MG63 (cell line): ENCODE measurements at regions not wholly inside any gene's neighbourhood (a gene's known extent, or its start where the extent isn't known, plus 50 kb on each side); places are given as distances from the start of the nearest gene placed in this dataset.
"Not testable (repeated sequence)": the region's sequence is repeated elsewhere in the genome, so short reads cannot be mapped to it uniquely, and the experiment has no call there.

Experiments used
- DNase-seq: peaks from one replicate; pipeline ENCODE4 v3.0.0-alpha.2; 2020
- H3K27me3 ChIP-seq: fragments of 250-450 bp; sonication (Bioruptor Pico); 2 replicates; pipeline ENCODE4 v1.5.1; 2020; ENCODE audit warnings: mild to moderate bottlenecking, moderate library complexity
- H3K36me3 ChIP-seq: fragments of 250-450 bp; sonication (Bioruptor Pico); 2 replicates; pipeline ENCODE4 v1.5.1; 2020; ENCODE audit warnings: mild to moderate bottlenecking, moderate library complexity
- H3K4me3 ChIP-seq: fragments of 250-450 bp; sonication (Bioruptor Pico); 2 replicates; pipeline ENCODE4 v1.5.1; 2020; ENCODE audit warnings: mild to moderate bottlenecking, moderate library complexity
- H3K9me3 ChIP-seq: fragments of 250-450 bp; sonication (Bioruptor Pico); 2 replicates; pipeline ENCODE4 v1.5.1; 2020; ENCODE audit warnings: mild to moderate bottlenecking, moderate library complexity

GRCh38 chr20:29296256-29297230 lies 1960.9 kb upstream of the DEFB115 start:
- H3K9me3 ChIP-seq = no peaks in the 10 kb centered on the region
- no peak for DNase-seq

GRCh38 chr20:29297411-29298270 lies 1959.8 kb upstream of the DEFB115 start:
- Histone ChIP-seq H3K9me3 (no peaks in the 10 kb centered on the region), H3K36me3 (no peaks in the 10 kb centered on the region), H3K27me3 (no peaks in the 10 kb centered on the region), H3K4me3 (no peak overlapping the region)
- DNase-seq = no peak

More at GRCh38 chr20:29296256-29297230, 1960.9 kb upstream of the DEFB115 start:
- Histone ChIP-seq H3K36me3 (no peaks in the 10 kb centered on the region), H3K4me3 (no peak overlapping the region), H3K27me3 (no peaks in the 10 kb centered on the region)

DNA sequence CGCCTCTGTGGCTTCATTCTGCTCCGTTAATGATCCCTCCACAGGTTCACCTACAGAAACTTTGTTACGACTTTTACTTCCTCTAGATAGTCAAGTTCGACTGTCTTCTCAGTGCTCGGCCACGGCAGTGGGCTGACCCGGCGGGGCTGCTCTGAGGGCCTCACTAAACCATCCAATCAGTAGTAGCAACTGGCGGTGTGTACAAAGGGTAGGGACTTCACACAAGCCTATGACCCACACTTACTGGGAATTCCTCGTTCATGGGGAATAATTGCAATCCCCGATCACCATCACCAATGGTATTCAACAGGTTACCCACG lies 1959.2 kb upstream of the DEFB115 start:
- no peaks in the 10 kb centered on the region for H3K27me3 ChIP-seq
- no peaks in the 10 kb centered on the region for H3K9me3 ChIP-seq
- H3K36me3 ChIP-seq = no peaks in the 10 kb centered on the region
- H3K4me3 ChIP-seq = no peak overlapping the region
- no peak for DNase-seq

DNA sequence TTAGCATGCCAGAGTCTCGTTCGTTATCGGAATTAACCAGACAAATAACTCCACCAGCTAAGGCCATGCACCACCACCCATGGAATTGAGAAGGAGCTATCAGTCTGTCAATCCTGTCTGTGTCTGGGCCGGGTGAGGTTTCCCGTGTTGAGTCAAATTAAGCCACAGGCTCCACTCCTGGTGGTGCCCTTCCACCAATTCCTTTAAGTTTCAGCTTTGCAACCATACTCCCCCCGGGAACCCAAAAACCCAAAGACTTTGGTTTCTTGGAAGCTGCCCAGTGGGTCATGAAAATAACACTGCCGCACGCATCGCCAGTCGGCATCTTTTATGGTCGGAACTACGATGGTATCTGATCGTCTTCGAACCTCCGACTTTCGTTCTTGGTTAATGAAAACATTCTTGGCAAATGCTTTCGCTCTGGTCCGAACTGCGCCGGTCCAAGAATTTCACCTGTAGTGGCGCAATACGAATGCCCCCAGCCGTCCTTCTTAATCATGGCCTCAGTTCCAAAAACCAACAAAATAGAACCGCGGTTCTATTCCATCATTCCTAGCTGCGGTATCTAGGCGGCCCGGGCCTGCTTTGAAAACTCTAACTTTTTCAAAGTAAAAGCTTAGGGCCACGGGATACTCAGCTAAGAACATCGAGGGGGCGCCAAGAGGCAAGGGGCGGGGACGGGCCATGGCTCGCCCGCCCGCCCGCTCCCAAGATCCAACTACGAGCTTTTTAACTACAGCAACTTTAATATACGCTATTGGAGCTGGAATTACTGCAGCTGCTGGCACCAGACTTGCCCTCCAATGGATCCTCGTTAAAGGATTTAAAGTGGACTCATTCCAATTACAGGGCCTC lies 1958.5 kb upstream of the DEFB115 start:
- no peaks in the 10 kb centered on the region for H3K9me3 ChIP-seq
- H3K4me3 ChIP-seq = no peak overlapping the region
- DNase-seq = no peak
- no peaks in the 10 kb centered on the region for H3K27me3 ChIP-seq
- no peaks in the 10 kb centered on the region for H3K36me3 ChIP-seq

DNA sequence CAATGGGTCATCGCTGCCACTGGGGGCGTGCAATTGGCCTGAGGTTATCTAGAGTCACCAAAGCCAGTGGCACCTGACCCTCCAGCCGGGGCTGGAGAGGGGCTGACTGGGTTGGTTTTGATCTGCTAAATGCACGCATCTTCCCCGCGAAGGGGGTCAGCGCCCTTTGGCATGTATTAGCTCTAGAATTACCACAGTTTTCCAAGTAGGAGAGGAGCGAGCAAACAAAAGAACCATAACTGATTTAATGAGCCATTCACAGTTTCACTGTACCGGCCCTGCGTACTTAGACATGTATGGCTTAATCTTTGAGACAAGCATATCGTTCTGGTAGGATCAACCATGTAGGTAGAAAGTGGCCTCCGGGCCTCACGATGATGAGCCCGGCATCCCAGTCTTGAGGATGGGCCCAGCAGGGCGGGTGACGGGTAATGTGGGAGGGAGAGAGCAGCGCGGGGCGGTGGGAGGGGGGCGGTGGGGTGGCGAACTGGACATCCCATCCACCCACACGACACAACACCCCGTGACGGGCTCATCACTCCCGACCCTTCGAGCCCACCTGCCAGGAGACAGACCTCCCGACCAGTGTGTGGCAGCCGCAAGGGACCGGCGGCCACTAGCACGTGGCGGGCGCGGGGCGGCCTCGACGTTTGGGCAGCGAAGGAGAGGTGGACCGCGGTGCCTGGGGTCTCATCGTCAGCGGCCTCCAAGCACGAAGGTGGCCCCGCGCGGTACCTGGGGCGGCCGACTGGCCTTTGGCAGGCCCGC lies 1957.5 kb upstream of the DEFB115 start:
- Histone ChIP-seq H3K9me3 (no peaks in the 10 kb centered on the region), H3K27me3 (no peaks in the 10 kb centered on the region), H3K36me3 (no peaks in the 10 kb centered on the region), H3K4me3 (no peak overlapping the region)
- no peak for DNase-seq

DNA sequence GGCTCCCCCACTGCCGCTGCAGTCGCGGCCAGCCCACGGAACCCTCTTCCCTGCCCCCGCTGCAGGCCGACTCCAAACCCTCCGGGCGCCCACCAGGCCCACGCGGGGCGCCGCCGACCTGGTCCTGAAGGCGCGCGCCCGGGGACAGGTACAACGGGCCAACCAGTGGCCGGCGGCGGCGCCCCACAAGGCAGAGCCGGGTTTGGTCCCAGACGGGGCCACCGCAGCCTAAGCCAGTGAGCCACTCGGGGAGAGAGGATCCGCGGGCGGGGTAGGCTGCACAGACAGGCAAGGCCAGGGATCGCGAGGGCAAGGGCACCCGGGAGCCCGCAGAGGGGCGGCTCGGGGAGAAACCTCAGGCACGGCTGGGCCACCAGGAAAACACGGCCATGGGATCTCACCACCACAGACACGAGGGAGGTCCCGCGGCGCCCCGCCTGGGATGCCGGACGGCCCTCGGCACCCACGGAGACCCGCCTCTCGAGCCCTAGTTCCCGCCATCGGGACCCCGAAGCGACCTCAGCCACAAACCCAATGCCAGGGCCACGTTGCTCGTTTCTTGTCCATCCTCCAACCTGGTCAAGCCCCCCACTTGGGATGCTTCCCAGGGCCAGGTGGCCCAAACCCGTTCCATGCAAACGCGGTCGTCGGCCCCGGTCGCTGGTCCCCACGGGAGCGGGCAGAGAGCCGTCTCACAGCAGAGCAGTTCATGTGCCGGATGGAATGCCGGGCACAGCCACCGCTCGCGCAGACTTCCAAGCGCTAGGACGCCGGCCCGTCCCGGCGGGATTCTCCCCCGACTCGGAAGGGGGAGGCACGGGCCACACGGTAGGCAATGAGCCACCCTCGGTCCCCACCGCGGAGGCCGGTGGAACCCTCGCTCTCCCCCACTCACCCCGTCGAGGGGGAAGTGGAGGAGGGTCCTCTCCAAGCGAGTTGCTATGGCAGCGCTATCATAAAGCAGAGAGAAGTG lies 1956.6 kb upstream of the DEFB115 start:
- Histone ChIP-seq H3K4me3 (no peak overlapping the region), H3K9me3 (no peaks in the 10 kb centered on the region), H3K27me3 (no peaks in the 10 kb centered on the region), H3K36me3 (no peaks in the 10 kb centered on the region)
- DNase-seq = no peak

DNA sequence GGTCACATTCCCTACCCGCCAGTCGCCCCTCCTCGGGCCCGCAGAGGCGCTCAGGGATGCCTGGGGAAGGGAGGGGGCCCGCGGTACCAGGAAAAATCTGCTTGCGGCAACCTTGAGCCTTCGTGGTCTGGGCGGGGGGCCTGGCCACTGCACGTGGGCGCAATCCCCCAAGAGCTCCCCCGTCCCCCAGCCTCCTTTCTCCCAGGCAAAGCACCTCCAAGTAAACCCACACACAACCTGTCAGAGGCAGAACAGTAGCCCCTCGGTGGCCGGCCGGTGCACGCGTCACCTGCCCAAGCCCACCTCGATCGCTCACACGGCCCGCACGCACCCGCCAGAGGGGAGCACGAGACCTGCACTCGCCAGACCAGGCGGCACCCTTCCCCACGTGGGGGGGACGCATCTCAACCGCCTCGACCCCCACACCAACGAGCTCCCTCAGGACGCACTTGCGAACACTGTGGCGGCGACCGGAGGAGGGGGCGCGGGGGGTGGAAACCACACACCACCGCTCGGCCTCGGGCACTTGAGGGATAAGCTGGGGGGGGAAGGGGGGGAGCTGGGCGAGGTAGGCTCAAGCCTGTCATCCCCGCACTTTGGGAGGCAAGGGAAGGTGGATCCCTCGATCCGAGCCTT lies 1955.7 kb upstream of the DEFB115 start:
- DNase-seq = no peak
- H3K36me3 ChIP-seq = no peaks in the 10 kb centered on the region
- no peaks in the 10 kb centered on the region for H3K9me3 ChIP-seq
- no peaks in the 10 kb centered on the region for H3K27me3 ChIP-seq
- H3K4me3 ChIP-seq = no peak overlapping the region

GRCh38 chr20:29302979-29303644 lies 1954.4 kb upstream of the DEFB115 start:
- Histone ChIP-seq H3K9me3 (no peaks in the 10 kb centered on the region), H3K4me3 (no peak overlapping the region), H3K36me3 (no peaks in the 10 kb centered on the region), H3K27me3 (no peaks in the 10 kb centered on the region)
- no peak for DNase-seq

DNA sequence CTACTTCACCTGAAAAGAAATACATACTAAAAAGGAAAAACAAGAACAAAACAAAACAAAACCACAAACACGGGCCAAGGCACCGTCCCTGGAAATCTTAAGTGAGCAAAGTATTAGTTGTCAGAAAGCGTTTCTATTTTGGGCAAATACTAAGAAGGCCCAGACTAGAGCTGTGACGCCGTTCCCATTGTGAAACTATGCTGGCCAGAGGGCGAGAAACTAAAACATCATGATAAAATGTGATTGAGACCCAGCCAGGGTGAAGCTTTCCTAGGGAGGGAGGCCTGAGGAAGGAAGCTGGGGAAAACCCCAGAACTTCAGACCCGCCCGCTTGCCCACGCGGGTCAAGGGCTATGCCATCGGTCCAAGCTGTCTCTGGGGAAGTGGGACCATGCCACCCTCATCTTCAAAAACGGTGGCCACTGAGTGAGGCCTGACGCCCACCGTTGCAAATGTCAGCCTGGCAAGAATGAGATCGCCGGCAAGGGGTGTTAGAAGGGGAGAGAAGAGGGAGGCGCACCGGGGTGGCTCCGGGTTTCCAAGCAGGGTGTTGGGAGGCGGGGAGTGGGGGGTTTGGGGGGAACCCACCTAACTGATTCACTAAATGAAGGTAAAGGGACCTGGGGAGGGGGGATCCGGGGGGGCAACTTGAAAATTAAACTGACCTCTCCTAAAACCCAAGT lies 1950.9 kb upstream of the DEFB115 start:
- Histone ChIP-seq H3K9me3 (no peaks in the 10 kb centered on the region), H3K27me3 (no peaks in the 10 kb centered on the region), H3K36me3 (no peaks in the 10 kb centered on the region), H3K4me3 (no peak overlapping the region)
- DNase-seq = no peak

GRCh38 chr20:29307484-29307883 lies 1950.0 kb upstream of the DEFB115 start:
- not testable (repeated sequence) for DNase-seq, H3K9me3 ChIP-seq

DNA sequence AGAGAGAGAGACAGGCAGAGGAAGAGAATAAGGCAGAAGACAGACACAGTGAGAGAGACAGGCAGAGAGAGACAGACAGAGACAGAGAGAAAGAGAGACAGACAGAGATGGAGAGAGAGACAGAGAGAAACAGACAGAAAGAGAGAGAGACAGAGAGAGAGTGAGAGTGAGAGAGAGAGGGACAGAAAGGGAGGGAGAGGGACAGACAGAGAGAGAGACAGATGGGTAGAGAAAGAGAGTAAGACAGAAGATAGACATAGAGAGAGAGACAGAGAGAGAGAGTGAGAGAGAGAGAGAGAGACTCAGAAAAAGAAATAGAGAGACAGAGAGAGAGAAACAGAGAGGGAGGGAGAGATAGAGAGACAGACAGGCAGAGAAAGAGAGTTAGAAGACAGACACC lies 1948.5 kb upstream of the DEFB115 start:
- not testable (repeated sequence) for H3K27me3 ChIP-seq, H3K9me3 ChIP-seq, DNase-seq, H3K36me3 ChIP-seq, H3K4me3 ChIP-seq

More at GRCh38 chr20:29307484-29307883, 1950.0 kb upstream of the DEFB115 start:
- not testable (repeated sequence) for H3K36me3 ChIP-seq, H3K27me3 ChIP-seq, H3K4me3 ChIP-seq

GRCh38 chr20:29309481-29309880 lies 1948.0 kb upstream of the DEFB115 start:
- not testable (repeated sequence) for DNase-seq, H3K9me3 ChIP-seq, H3K27me3 ChIP-seq, H3K36me3 ChIP-seq, H3K4me3 ChIP-seq

DNA sequence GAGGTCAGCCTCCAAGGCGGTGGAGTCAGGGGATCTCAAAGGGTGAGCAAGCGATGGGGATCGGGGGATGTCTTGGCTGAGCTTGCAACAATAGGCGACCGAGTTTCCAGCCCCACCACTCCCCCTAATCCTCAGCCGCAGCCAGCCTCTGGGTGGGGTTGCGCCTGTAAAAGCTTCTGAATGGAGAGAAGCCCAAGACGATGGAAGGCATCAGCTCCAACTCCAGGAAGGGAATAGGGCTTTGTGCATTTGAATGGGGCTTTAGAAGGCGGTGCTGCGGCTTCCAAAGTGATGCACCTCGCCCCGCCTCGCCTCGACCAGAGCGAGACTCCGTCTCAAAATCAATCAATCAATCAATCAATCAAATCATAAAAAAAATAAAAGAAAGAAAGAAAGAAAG lies 1946.4 kb upstream of the DEFB115 start:
- not testable (repeated sequence) for H3K4me3 ChIP-seq, H3K27me3 ChIP-seq, H3K9me3 ChIP-seq, DNase-seq, H3K36me3 ChIP-seq

- not testable (repeated sequence) for H3K4me3 ChIP-seq, H3K9me3 ChIP-seq, H3K36me3 ChIP-seq, DNase-seq, H3K27me3 ChIP-seq
These were observed 1944.8 kb upstream of the DEFB115 start for GRCh38 chr20:29312679-29313078.
